ENCODE measurements at regions not wholly inside any gene's neighbourhood (a gene's known extent, or its start where the extent isn't known, plus 50 kb on each side); places are given as distances from the start of the nearest gene placed in this dataset.

GRCh38 chr18:78868330-78869316 is 111.0 kb upstream of the SALL3 start:
- TF ChIP-seq POLR2A (IDR thresholded peaks at IDR 0.05; ENCODE audit: low read length) (no peak), GATA1 (IDR thresholded peaks at IDR 0.05; ENCODE audit: low read depth, low read length) (no peak)

Data from erythroblast (primary cell).